ENCODE measurements at regions not wholly inside any gene's neighbourhood (a gene's known extent, or its start where the extent isn't known, plus 50 kb on each side); places are given as distances from the start of the nearest gene placed in this dataset.

- TF ChIP-seq POLR2A (IDR thresholded peaks at IDR 0.05; ENCODE audit: low read depth, low read length) (no peak), TAF1 (IDR thresholded peaks at IDR 0.05; ENCODE audit: borderline replicate concordance, low read depth, low read length) (no peak)
These were observed 91.5 kb upstream of the FGF3 start for GRCh38 chr11:69910519-69911309.
